Psoas muscle (tissue), 7 donors: ENCODE measurements at regions not wholly inside any gene's neighbourhood (a gene's known extent, or its start where the extent isn't known, plus 50 kb on each side); places are given as distances from the start of the nearest gene placed in this dataset.
"Not testable (repeated sequence)": the region's sequence is repeated elsewhere in the genome, so short reads cannot be mapped to it uniquely, and the experiment has no call there.

ENCODE experiments used
- ATAC-seq, 4 donors: fragments of 200-7000 bp; cut with Tn5 transposase; one replicate each; pipeline ENCODE4 v1.9.1; 2020; ENCODE audit warnings: moderate library complexity in 3 of 4, mild to moderate bottlenecking in 2 of 4
- DNase-seq, 2 donors: peaks; one replicate each; pipeline ENCODE4 v3.0.0-alpha.2; 2020
- H3K27ac ChIP-seq: fragments of 200-600 bp; one replicate; pipeline ENCODE4 v1.8.0; 2022
- H3K27me3 ChIP-seq, 3 donors: fragments of 200-600 bp in 1 of 3; one replicate each; pipeline versions ENCODE4 v1.6.1 to v1.8.0; 2013 to 2022; ENCODE audit warnings: low read length in 2 of 3, mild to moderate bottlenecking in 2 of 3, moderate library complexity in 1 of 3; ENCODE audit not compliant: insufficient read depth in 3 of 3
- H3K36me3 ChIP-seq, 2 donors: fragments of 200-600 bp in 1 of 2; one replicate each; pipeline versions ENCODE4 v1.6.1 to v1.8.0; 2013 to 2022; ENCODE audit warnings: low read depth in 1 of 2, mild to moderate bottlenecking in 1 of 2, moderate library complexity in 1 of 2; ENCODE audit not compliant: insufficient read depth in 1 of 2
- H3K4me1 ChIP-seq: fragments of 200-600 bp; one replicate; pipeline ENCODE4 v1.8.0; 2022
- H3K4me3 ChIP-seq: fragments of 200-600 bp; one replicate; pipeline ENCODE4 v1.8.0; 2022; ENCODE audit warnings: mild to moderate bottlenecking
- H3K9me3 ChIP-seq: fragments of 200-600 bp; one replicate; pipeline ENCODE4 v1.8.0; 2022
- CTCF ChIP-seq: fragments of 200-600 bp; IDR thresholded peaks from one replicate; pipeline ENCODE4 v1.8.0; 2022; ENCODE audit warnings: antibody characterized with exemption
- WGBS, 3 donors: extraction: QIAGEN DNeasy Blood & Tissue Kit; methylation state at CpG; one replicate each; pipeline versions ENCODE4 v1.1.6 to v1.1.7; 2013; 5-methylcytosine and 5-hydroxymethylcytosine counted together
- intact Hi-C, 2 donors: fragments of 100-400 bp; cut with DNase I; formaldehyde crosslinking; loops; one replicate each; pipeline versions ENCODE4 v1.11.0 to v1.14.2; 2022
- donor health status: healthy with polysubstance abuse.
- donor health status: DM: no; HTN: no; CAD: no; lungs with moderate emphysema.
- donor health status: Bipolar disorder and iron deficiency.
- donor health status: healthy.
- donor health status: DM: yes; HTN: yes; CAD: no.
- donor health status: DM: no; HTN: no; CAD: no.
- donor health status: DM: yes; HTN: yes; CAD: no.

- DNase-seq (no peak), ATAC-seq (no peak)
- Histone ChIP-seq H3K27ac (no peak overlapping the region), H3K4me3 (no peak overlapping the region), H3K9me3 (peaks cover 11% of the 10 kb centered on the region), H3K4me1 (no peaks in the 10 kb centered on the region), H3K27me3 (no peaks in the 10 kb centered on the region), H3K36me3 (no peaks in the 10 kb centered on the region)
- intact Hi-C loops: no loop called here
- 84 to 89% (median 88%) methylated on average over 2 of the region's 2 CpGs for WGBS, 3 donors
- no peak for TF ChIP-seq CTCF
Observed at GRCh38 chr1:233805786-233806185, 98.7 kb upstream of the SLC35F3 start.

GRCh38 chr1:233815357-233815756 lies 89.1 kb upstream of the SLC35F3 start:
- no peak for DNase-seq
- H3K27me3 ChIP-seq: peaks cover 0 to 4% (median 0%) of the 10 kb centered on the region in 3 donors
- H3K4me1 ChIP-seq: no peaks in the 10 kb centered on the region
- WGBS, 3 donors: 74 to 79% (median 78%) methylated on average over 1 of the region's 1 CpG
- no peak for ATAC-seq
- no peaks in the 10 kb centered on the region for H3K9me3 ChIP-seq
- TF ChIP-seq CTCF: no peak
- H3K27ac ChIP-seq: no peak overlapping the region
- H3K36me3 ChIP-seq: no peaks in the 10 kb centered on the region
- intact Hi-C loops: no loop called here
- H3K4me3 ChIP-seq: no peak overlapping the region

- H3K36me3 ChIP-seq: no peaks in the 10 kb centered on the region
- H3K27me3 ChIP-seq: peaks cover 0 to 4% (median 0%) of the 10 kb centered on the region in 3 donors
- intact Hi-C loops: no loop called here
- no peaks in the 10 kb centered on the region for H3K9me3 ChIP-seq
- DNase-seq (no peak), ATAC-seq (no peak)
- no peak overlapping the region for H3K4me3 ChIP-seq
- no peak for TF ChIP-seq CTCF
- H3K4me1 ChIP-seq: no peaks in the 10 kb centered on the region
- 71 to 76% (median 74%) methylated on average over 3 of the region's 3 CpGs for WGBS, 3 donors
- no peak overlapping the region for H3K27ac ChIP-seq
Observed at GRCh38 chr1:233815865-233816264, 88.6 kb upstream of the SLC35F3 start.

GRCh38 chr1:233816348-233816747 lies 88.1 kb upstream of the SLC35F3 start:
- Histone ChIP-seq H3K4me1 (no peaks in the 10 kb centered on the region), H3K36me3 (no peaks in the 10 kb centered on the region), H3K4me3 (no peak overlapping the region), H3K27ac (no peak overlapping the region), H3K27me3 (peaks cover 0 to 4% (median 0%) of the 10 kb centered on the region in 3 donors), H3K9me3 (no peaks in the 10 kb centered on the region)
- WGBS, 3 donors: 74% methylated on average over 2 of the region's 2 CpGs
- TF ChIP-seq CTCF: no peak
- DNase-seq (no peak), ATAC-seq (no peak)
- intact Hi-C loops: no loop called here

- Histone ChIP-seq H3K27me3 (no peaks in the 10 kb centered on the region), H3K36me3 (no peaks in the 10 kb centered on the region), H3K4me3 (no peak overlapping the region), H3K9me3 (no peaks in the 10 kb centered on the region), H3K27ac (no peak overlapping the region), H3K4me1 (no peaks in the 10 kb centered on the region)
- no peak for DNase-seq
- 31 to 47% (median 38%) methylated on average over 1 of the region's 1 CpG for WGBS, 3 donors
- ATAC-seq: no peak
- TF ChIP-seq CTCF: no peak
- intact Hi-C loops: no loop called here
Observed at GRCh38 chr1:233819042-233819441, 85.4 kb upstream of the SLC35F3 start.

- H3K36me3 ChIP-seq, ATAC-seq, H3K27ac ChIP-seq, DNase-seq, H3K4me1 ChIP-seq, H3K27me3 ChIP-seq, H3K9me3 ChIP-seq, intact Hi-C loops, H3K4me3 ChIP-seq: not testable (repeated sequence)
- 83 to 86% (median 85%) methylated on average over 2 of the region's 2 CpGs for WGBS, 3 donors
Observed at GRCh38 chr1:233824179-233824578, 80.3 kb upstream of the SLC35F3 start.

- H3K4me1 ChIP-seq, intact Hi-C loops, H3K36me3 ChIP-seq, DNase-seq, H3K27ac ChIP-seq, H3K27me3 ChIP-seq, H3K4me3 ChIP-seq, ATAC-seq: not testable (repeated sequence)
- 70 to 82% (median 75%) methylated on average over 2 of the region's 2 CpGs for WGBS, 3 donors
- H3K9me3 ChIP-seq: peaks cover 13% of the 10 kb centered on the region
Observed at GRCh38 chr1:233827937-233828336, 76.5 kb upstream of the SLC35F3 start.
